SW 1271 (cell line): ENCODE measurements at regions not wholly inside any gene's neighbourhood (a gene's known extent, or its start where the extent isn't known, plus 50 kb on each side); places are given as distances from the start of the nearest gene placed in this dataset.

Source experiments
- DNase-seq, 2 experiments: peaks; one replicate each; lab custom pipeline; 2025; lab: John Stamatoyannopoulos, UW

DNA sequence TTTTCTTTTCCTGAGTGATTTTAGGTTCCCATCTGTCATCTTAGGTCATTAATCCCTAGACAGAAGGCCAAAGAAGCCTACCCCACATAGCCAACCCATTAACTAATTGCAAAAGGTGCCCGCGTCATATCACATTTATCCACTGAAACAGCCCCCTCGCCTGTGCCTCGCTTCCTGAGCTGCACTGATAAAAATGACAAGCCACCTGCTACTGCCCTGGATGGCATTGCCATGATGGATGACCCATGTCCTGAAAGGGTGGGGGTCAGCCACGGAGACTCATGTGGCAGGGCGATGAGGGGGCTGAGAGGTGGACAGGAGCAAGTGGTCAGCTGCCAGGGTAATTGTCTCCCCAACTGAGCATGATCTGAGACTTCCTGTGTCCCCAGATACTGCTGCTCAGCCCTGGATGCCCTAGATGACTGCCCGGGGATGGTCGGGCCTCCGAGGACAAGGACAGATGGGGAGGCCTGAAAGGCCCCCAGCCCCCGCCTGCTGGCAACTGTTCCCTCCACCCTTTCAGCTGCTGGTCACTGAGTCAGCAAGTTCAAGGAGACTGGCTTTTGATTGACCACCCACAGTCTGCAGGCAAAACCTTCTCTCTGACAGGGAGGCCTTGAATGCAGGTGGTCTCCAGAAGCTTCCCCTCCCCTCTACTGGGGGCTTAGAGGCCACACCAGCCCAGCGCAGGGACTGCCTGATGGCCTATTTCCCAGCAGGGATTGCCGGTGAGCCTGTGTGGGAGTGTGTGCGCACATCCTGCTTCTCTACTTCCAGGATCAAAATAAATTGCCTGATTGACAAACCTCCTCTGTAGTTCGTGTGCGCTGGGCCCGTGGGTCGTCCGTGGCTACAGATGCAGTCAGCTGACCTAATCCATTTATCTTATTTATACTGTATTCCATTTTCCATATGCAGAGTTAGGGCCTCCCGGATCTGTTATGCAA is 496.3 kb downstream of the BCOR start:
- no peak for DNase-seq

DNA sequence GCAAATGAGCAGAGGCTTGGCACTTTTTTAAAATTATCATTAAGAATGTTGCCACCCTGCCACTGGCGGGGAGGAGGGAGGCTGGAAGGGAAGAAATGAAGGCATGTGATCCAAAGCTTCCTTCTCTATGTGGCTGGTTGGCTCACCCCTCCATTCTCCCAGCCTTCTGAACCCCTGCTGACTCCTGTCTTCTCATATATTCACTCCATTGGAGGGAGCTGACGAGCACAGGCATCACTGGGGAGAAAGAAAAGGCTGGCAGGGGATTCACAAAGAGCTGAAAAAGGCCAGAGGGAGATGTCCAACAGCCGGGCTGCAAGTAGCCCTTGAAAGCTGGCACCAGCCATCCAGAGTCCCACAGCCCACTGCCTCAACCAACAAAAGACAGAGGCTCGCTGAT is 495.6 kb downstream of the BCOR start:
- no peak for DNase-seq

DNA sequence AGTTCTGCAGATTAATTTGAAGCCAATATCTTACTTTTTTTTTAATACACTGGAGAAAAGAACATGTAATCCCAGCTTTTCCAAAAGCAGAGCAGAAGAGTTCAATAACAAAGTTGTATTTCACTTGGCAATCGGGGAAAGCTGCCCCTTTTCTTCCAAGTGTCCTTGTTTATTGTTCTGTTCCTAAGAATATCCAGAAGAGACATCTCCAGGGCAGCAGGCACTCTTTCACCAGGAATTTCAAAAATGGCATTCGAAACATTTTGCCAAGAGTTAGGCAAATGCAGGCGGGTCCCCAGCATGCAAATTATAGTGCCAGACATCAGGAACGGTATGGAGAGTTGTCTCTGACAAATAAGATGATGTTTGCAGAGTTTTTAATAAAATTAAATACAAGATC is 494.5 kb downstream of the BCOR start:
- DNase-seq, result no peak

DNA sequence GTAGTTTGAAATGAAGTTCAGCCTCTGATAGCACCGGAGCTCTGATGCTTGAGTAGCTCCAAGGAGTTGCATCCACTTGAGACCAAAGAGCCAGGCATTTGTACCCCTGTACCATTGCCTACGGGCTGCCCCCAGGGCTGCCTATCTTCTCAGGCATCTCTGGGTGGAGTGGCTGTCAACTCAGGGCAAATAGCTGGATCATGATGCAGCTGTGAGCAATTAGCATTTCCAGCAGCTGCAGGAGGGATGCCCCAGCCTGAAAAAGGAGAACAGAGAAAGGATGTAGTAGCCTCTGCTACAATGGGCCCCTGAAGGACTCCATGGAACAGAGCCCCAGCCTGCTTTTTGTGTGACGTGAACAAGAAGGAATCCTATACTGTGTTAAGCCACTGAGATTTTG is 492.6 kb downstream of the BCOR start:
- no peak for DNase-seq

DNA sequence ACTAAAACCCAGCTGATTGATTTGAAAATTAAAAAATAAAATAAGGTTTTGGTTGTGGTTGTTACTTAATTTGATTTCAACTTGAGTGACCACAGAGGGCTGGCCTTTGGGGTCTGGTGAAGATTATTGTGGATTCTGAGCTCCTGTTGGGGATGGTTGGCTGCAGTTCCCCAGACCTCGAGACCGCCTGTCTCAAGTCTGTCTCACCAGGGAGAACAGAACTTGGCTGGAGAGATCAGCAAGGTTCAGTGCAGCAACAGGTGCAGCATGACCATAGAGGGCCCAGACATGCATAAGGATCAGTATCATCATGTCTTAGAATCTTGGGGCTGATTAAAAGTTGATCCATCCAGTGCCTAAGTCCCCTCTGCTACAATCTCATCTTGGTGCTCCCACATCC is 491.9 kb downstream of the BCOR start:
- DNase-seq, result no peak

DNA sequence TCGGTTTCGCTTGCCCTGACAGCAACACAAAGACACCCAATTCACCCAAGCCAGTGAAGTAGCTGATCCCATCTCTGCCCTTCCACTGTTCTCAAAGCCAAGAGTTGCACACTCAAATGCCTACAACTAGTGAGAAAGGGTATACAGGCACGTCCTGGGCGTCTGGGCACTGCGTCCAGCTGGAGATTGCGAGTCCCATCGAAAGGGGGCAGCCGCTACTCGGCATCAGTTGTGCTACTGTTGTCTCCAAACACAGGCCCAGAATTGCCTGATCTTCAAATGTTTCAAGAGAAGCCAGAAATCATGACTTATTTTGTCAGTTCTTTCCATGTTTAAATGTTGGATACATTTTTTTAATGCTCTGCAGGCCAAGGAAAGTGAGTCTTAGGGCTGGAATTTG is 487.8 kb downstream of the BCOR start:
- no peak for DNase-seq

DNA sequence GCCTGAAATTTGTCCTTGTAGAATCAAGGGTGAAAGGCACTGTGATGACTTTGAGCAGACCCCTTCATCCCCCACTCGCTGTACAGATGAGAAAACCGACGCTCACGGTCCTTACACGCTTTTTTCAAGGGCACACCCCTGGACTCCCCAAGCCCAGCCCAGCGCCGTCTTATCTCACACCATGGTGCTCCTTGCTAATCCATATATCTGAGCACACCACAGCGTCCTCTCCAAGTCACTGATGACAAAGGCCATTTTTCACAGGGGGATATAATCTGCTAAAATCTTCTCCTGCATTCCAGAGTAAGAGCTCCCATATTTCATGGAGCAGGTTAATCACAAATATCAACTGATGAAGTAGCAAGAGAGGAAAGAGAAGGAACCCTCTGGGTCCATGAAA is 486.3 kb downstream of the BCOR start:
- no peak for DNase-seq

DNA sequence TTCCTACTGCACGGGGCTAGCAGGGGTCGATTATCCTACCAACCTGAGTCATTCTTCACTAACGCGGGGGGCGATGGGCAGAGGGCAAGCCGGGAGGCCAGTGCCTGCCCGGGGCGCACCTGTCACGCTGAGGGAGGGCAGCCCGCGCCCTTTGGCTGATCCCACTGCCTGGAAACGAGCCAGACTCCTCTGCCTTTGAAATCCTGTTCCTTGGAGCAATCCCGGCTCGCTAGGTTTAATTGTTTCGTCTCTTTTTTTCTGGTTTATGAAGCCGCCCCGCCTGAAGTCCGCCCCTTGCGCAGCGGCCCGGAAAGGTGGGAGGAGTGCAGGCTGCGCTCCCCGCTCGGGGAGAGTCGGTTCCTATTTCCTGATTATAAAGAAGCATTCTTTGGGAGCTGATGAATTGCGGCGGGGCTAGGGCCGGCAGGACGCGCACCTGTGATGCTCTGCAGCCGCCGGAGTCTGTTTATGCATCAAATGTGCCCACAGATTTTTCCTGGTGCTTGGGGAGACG is 484.2 kb downstream of the BCOR start:
- no peak for DNase-seq

DNA sequence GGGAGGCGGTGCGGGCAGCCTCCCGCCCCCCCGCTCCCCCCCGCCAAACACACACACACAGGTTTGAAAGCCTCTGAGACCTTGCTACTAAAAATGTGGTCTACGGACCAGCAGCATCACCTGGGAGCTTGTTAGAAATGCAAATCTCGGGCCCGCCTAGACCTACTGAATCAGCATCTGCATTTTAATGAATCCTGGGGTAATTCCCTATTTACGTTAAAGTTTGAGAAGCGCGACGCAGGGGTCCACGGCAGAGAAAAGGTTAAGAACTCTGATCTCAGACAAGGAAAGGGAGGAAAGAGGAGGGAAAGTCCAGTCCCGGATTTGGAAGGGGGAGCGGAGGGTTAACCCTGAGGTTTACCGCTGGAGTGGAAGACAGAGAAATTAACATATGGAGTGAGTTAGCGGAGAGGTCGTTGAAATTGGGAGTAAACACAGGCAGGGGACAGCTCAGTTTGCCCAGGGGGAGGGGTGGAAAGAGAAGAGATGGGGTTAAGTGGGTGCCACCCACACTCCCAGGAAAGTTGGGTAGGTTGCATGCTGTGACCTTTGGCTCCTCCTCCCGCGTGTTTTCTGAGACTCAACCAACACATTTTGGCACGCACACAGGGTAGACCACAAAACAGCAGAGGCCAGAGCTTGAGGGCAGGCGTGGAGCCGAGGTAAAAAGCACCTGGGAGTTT is 483.6 kb downstream of the BCOR start:
- DNase-seq, result no peak

DNA sequence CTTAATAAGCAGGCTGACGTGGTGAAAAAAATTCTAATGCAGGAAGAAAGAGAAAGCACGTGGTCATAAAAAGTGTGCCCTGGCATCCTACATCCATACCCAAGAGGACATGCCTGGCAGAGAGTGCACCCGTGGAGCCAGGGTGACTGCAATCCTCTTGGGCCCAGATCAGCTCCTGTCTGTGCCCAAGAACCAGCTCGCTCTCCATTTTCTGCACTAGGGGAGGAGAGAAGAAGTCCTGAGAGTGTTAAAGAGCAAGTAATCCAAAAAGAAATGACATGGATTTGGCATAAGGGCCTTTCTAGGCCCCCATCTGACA is 483.1 kb downstream of the BCOR start:
- DNase-seq, result no peak

DNA sequence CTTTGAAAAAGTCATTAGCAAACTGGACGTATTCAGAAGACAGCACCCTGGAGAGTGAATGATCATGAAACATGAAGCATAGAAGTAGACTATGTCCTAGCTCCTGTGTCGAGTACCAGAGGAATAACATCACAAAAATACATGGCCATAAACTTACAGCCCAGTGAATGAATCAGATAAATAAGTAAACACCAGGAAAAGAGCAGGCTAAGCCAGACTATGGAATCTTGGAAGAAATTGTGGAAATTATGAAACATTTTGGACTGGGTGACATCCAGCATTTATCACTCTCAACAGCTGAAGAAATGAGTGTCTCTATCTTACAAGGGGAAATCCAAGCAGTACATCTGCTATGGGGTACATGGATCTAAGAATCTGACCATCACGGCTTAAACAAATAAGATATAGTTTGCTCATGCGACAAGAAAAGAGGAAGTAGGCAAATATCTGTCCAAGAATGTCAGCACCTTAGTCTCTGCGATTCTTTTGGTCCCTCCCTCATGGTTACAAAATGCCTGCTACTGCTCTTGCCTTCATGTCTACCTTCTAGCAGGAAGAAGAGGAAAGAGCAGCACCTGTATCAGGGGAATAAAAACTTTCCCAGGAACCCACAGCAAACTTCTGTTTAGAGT is 481.5 kb downstream of the BCOR start:
- no peak for DNase-seq

DNA sequence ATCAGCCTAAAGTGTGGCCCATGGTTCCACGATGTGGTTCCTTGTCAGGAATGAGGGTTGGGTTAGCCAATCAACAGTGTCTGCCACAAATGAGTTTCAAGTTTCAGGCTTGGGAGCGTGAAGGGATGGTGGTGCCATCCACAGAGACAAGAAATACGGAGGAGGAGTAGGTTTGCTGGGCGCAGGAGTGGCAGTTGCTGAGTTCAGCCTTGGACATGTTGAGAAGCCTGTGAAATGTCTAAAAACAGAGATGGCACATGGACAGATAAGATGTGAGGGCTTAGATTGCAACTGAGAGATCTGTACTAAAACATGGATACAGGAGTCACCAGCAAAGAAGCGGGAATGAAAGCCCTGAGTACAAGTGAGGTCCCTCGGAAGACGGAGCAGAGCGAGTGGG is 481.0 kb downstream of the BCOR start:
- no peak for DNase-seq

DNA sequence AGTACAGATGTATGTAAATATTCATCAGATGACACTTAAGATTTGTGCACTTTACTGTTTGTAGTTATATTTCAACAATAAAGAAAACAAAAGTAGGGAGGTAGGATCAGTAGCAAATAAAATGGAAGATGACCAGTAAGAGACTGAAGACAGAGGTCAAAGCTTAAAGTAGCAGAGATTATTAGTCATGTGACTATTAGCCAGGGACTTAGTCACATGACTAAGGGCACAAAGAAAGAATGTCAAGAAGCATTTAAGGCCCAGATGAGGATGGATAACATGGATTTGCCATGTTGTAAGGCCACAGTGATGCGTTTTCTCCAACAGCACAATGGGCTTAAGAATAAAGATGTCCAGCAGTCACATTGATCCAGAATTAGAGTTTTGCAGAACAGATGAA is 479.6 kb downstream of the BCOR start:
- DNase-seq, result no peak

DNA sequence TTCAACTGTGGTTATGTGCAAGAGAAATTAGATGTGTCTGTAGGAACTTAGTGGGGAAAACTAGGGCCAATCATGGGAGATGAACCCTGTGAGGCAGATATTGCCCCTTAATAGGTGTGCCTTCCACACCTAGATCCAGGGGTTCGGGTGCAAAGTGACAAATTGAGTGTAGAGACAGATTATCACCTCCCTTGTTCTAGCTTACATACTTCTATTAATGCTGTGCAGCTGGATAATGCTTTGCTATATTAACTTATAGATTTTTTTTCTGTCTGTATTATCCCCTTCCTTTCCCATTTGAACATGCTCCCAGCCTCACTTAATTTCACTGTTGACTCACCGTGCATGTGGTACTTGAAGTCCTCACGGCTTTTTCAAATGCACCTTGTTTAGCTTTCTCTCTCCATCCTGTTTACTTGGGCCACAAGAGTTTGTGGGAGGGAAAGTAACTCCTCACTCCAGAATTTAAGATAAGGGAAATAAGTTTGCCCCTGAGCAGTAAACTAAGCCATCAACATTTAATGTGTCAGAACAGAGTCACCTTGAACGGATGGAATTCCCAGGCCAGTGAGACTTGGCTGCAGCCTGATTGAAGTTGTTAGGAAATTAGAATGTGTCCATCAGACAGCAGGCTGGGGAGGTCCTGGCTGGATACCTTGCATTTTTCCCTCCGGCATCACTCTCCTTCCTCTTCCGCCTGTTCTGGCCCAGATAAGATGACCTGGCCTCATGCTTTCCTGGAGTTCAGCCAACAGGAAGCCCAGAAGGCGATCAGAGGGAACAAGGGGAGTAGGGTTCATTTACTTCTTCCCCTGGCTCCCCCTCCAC is 478.4 kb downstream of the BCOR start:
- DNase-seq, result no peak

DNA sequence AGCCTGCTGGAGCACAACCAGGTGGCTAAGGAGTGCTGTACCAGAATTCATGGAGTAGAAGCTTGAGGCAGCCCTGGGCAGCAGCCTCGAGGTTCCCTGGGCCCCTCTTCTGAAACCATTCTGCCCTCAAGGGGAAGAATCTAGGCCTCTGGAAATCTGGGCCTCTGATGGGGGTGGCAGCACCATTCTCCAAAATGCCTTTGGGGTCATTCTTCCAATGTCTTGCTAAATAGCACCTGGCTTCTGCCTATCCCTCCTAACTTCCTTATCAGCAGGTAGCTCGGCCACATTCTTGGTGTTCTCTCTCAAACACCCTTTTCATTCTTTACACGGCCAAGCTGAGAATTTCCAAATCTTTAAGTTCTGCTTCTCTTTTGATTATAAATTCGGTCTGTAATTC is 473.6 kb downstream of the BCOR start:
- DNase-seq, result no peak

DNA sequence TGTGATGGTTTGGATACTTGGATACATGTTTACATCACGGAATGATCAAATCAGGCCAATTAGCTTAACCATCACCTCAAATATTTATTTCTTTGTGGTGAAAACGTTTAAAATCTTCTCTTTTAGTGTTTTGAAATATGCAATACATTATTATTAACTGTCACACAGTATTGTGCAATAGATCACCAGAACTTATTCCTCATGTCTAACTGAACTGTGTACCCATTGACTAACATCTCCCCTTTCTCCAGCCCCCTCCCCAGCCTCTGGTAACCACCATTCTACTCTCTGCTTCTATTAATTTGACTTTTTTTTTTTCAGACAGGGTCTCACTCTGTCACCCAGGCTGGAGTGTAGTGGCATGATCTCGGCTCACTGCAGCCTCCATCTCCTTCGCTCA is 471.9 kb downstream of the BCOR start:
- DNase-seq, result no peak

DNA sequence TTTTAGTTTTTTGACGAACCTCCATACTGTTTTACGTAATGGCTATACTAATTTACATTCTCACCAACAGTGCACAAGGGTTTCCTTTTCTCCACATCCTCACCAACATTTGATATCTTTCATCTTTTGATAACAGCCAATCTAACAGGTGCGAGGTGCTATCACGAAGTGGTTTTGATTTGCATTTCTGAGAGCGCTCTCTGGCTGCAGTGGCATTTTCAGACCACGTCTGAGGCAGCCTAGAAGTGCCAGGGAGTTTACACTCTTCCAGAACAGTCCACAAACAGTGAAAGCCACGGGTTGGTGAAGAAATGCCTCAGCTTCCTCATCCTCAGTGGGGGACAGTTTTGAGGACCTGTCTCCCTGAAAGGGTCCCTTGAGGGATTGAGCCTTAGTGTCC is 471.0 kb downstream of the BCOR start:
- DNase-seq, result no peak

DNA sequence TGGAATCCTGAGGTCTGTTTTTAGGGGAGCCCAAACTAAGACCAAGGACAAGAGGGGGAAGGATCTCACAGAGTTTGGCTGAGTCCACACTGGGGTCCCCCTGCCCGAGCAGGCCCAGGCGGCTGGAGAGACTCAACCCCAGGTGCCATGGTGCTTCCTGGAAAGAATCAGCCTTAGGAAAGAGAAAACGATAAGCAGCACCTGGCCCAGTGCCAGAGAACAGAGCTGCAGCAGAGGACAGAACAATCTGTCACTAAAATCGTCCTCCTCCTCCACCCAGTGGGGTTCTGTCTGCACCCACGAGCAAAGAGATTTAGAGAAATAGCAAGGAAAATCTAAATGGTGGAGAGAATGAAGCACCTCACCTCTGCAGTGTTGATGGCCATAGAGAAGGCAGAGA is 470.5 kb downstream of the BCOR start:
- DNase-seq, result no peak

DNA sequence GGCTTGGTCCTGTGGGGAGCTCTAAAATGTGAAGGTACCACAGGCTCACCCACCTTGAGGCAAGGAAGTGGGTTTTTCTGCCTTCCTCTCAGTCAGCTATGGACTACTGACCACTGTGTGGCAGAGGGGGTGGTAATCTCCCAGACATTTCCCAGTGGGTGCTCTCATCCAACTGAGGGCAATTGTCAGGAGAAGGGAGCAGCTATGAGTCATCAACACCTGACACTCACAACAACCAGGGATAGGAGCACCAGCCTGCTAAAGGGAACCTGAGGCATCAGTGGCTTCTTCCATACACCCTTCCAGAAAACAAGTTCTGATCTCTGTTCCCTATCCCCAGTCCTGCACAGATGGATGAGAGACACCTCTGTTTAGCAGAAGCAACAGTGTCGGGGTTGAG is 468.8 kb downstream of the BCOR start:
- no peak for DNase-seq

DNA sequence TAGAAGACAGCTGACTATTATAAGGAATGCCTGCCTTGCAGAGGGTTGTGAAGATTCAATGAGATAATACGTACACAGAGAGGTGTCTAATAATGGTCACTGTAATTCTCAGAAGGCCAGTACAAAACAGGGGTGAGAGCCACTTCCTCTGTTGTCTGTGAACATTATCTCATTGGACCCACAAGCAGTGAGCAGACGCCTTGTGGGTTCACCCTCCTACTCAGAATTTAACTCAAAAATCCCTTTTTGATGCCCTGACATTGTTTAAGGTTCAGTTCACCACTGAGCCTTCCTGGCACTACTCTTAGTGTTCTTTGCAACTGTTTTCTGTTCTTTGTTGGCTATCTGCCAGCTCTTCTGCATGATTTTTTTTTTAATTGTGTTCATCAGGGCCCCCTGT is 467.4 kb downstream of the BCOR start:
- DNase-seq, result no peak

DNA sequence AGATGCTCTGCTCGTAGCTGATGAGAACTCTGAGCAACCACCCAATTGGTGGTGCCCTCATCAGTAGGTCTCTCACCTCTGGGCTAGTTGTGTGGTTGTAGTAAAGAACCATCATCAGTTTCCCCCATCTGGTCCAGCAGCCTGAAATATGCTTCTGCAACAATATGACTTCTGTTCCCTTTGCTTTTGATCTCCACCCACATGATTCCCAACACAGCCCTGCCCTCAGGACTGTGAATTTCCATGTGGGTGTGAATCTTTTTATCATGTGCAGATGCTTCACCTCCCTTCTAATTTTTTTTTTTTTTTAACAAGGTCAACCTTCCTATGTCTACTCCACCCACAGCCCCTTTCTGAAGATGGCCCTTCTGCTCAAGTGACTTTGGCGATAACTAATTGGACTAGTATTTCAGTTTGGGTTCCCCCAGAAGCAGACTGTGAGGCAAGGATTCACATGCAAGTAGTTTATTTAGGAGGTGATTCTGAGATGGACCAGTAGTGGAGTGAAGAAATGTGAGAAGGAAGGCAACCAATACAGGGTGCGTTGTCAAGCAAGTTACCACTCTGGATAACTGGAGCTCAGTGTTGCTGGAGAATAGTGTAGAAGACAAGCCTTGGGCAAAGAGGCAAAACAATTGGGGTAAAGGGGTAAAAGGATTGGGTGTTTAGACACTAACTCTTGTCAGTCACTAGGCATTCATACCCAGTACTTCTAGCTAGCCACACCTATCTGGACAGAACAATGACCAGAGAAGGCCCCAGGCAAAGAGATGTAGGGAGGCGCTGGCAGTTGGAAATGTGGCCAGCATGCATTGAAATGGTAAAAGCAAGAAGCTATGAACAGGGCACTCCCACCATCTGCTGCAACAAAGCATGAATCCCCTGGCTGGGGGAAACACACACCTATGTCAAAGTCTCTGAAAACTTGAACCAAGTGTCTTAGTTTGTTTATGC is 466.2 kb downstream of the BCOR start:
- no peak for DNase-seq
